ENCODE measurements at regions not wholly inside any gene's neighbourhood (a gene's known extent, or its start where the extent isn't known, plus 50 kb on each side); places are given as distances from the start of the nearest gene placed in this dataset.

DNA sequence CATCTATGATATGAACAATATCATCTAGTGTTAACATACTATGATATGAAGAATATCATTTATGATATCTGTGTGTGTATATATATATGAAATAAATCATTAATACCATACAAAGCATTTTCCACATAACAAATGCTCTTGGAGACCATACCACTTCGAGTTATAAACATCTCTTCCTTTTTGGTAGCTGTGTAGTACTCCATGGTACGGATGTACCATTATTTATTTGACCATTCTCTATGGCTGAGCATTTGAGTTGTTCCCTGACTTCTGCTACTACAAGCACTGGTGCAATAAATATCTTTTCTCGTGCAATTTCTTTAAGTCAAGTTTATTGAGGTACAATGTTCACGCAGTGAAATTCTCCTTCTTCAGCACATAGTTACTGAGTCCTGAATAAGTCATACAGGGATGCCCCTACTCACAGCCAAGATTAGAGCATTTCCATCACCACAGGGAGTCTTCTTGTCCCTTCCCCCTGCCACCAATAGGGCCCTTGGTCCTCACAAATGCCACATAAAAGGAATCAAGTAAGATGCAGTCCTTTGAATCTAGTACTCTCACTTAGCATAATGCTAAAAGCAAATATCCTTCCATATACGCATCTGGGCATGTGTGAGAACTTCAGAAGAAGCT is 75.2 kb upstream of the SLC25A48 start (continued):
- TF ChIP-seq PHF8 (IDR thresholded peaks at IDR 0.05; ENCODE audit: borderline replicate concordance, low read depth) (no peak), NR3C1 (IDR thresholded peaks at IDR 0.05) (no peak), SREBF2 (IDR thresholded peaks at IDR 0.05) (no peak)

DNA sequence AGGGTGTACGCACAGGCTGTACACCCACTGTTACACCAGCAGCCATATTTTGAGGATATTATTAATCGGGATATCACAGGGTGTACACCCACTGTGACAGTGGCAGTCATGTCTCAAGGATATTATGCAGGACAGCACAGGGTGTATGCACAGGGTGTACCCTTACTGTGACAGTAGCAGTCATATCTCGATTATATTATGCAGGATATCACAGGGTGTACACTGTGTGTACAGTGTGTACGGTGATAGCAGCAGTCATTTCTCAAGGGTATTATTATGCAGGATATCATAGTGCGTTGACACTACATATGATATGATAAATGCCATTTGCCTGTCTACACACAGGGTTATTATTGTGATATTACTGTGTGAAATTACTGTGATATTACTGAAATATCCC is 80.5 kb upstream of the SLC25A48 start:
- H3K9me3 ChIP-seq = no peaks in the 10 kb centered on the region
- FAIRE-seq (no peak), DNase-seq (ENCODE audit: low read depth in 1 of 2, low spot score in 1 of 2) (no peak), ATAC-seq (0 out of 6 replicates have a peak, but pooled peaks of 1 of the 2 experiments have one; percentile 33)
- TF ChIP-seq PHF8 (IDR thresholded peaks at IDR 0.05; ENCODE audit: borderline replicate concordance, low read depth) = no peak
- no peak for TF ChIP-seq HMGXB4 (CRISPR knock-in tag; IDR thresholded peaks at IDR 0.05; ENCODE audit: borderline replicate concordance)
- TF ChIP-seq PBX3 (IDR thresholded peaks at IDR 0.05) = no peak
- TF ChIP-seq FOSB (CRISPR knock-in tag; IDR thresholded peaks at IDR 0.05) = no peak
- no peak for TF ChIP-seq RNF2 (IDR thresholded peaks at IDR 0.05; ENCODE audit: borderline replicate concordance, low read depth)
- no peak for TF ChIP-seq SREBF2 (IDR thresholded peaks at IDR 0.05)
- TF ChIP-seq RFX5 (IDR thresholded peaks at IDR 0.05) = no peak
- TF ChIP-seq KDM5A (IDR thresholded peaks at IDR 0.05) = no peak
- TF ChIP-seq RAD21 (conservative IDR thresholded peaks at IDR 0.05 in 1 of 2, IDR thresholded peaks at IDR 0.05 in 1 of 2) = no peak
- no peak for TF ChIP-seq GATA3 (IDR thresholded peaks at IDR 0.05; ENCODE audit: borderline replicate concordance)
- TF ChIP-seq, protein P1, sequence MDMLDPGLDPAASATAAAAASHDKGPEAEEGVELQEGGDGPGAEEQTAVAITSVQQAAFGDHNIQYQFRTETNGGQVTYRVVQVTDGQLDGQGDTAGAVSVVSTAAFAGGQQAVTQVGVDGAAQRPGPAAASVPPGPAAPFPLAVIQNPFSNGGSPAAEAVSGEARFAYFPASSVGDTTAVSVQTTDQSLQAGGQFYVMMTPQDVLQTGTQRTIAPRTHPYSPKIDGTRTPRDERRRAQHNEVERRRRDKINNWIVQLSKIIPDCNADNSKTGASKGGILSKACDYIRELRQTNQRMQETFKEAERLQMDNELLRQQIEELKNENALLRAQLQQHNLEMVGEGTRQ (IDR thresholded peaks at IDR 0.05) = no peak
- TF ChIP-seq ATOH8 (CRISPR knock-in tag; IDR thresholded peaks at IDR 0.05; ENCODE audit: low read depth) = no peak
- TF ChIP-seq, protein P2, sequence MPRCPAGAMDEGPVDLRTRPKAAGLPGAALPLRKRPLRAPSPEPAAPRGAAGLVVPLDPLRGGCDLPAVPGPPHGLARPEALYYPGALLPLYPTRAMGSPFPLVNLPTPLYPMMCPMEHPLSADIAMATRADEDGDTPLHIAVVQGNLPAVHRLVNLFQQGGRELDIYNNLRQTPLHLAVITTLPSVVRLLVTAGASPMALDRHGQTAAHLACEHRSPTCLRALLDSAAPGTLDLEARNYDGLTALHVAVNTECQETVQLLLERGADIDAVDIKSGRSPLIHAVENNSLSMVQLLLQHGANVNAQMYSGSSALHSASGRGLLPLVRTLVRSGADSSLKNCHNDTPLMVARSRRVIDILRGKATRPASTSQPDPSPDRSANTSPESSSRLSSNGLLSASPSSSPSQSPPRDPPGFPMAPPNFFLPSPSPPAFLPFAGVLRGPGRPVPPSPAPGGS (IDR thresholded peaks at IDR 0.05) = no peak
- TF ChIP-seq RARB (CRISPR knock-in tag; IDR thresholded peaks at IDR 0.05) = no peak
- no peak for TF ChIP-seq TFCP2L1 (CRISPR knock-in tag; IDR thresholded peaks at IDR 0.05)
- no peak for TF ChIP-seq HOXB5 (CRISPR knock-in tag; IDR thresholded peaks at IDR 0.05)
- no peak for TF ChIP-seq CHD2 (IDR thresholded peaks at IDR 0.05; ENCODE audit: low read length, partially characterized antibody)
- TF ChIP-seq BHLHE40 (IDR thresholded peaks at IDR 0.05; ENCODE audit: low read depth, low read length) = no peak
- TF ChIP-seq SMC3 (IDR thresholded peaks at IDR 0.05) = no peak
- H3K4me2 ChIP-seq = no peak overlapping the region
- WGBS (ENCODE audit: missing lambda C conversion rate) = 31% methylated on average over 5 of the region's 5 CpGs
- no peak overlapping the region for H3K4me3 ChIP-seq
- H3K4me1 ChIP-seq = no peaks in the 10 kb centered on the region
- POLR2A ChIA-PET = no interaction called here
- CTCF ChIA-PET = no interaction called here
- H3K27ac ChIP-seq = no peak overlapping the region

Data from A549 (cell line).